ENCODE measurements at regions not wholly inside any gene's neighbourhood (a gene's known extent, or its start where the extent isn't known, plus 50 kb on each side); places are given as distances from the start of the nearest gene placed in this dataset.

GRCh38 chr19:32012206-32012605 lies 333.2 kb upstream of the ZNF507 start:
- Histone ChIP-seq H3K9me3 (ENCODE audit: control insufficient read depth, insufficient read depth, low read depth, low read length) (no peaks in the 10 kb centered on the region), H3K27ac (ENCODE audit: low read depth, low read length) (no peak overlapping the region), H3K4me1 (ENCODE audit: control insufficient read depth, insufficient read depth, low read length) (no peaks in the 10 kb centered on the region), H3K36me3 (ENCODE audit: control insufficient read depth, insufficient read depth, low read length) (no peaks in the 10 kb centered on the region), H3K9ac (ENCODE audit: low read length) (no peak overlapping the region), H3K27me3 (ENCODE audit: control insufficient read depth, insufficient read depth, low read length) (no peaks in the 10 kb centered on the region), H3K4me3 (ENCODE audit: low read depth, low read length) (no peak overlapping the region)

GRCh38 chr19:32012886-32013631 lies 332.4 kb upstream of the ZNF507 start:
- no peak overlapping the region for H3K9ac ChIP-seq (ENCODE audit: low read length)
- no peaks in the 10 kb centered on the region for H3K9me3 ChIP-seq (ENCODE audit: control insufficient read depth, insufficient read depth, low read depth, low read length)

GRCh38 chr19:32017176-32017953 lies 328.0 kb upstream of the ZNF507 start:
- H3K4me3 ChIP-seq (ENCODE audit: low read depth, low read length) = no peak overlapping the region
- H3K9ac ChIP-seq (ENCODE audit: low read length) = no peak overlapping the region
- no peaks in the 10 kb centered on the region for H3K9me3 ChIP-seq (ENCODE audit: control insufficient read depth, insufficient read depth, low read depth, low read length)
- no peaks in the 10 kb centered on the region for H3K36me3 ChIP-seq (ENCODE audit: control insufficient read depth, insufficient read depth, low read length)
- no peaks in the 10 kb centered on the region for H3K27me3 ChIP-seq (ENCODE audit: control insufficient read depth, insufficient read depth, low read length)
- H3K27ac ChIP-seq (ENCODE audit: low read depth, low read length) = no peak overlapping the region
- H3K4me1 ChIP-seq (ENCODE audit: control insufficient read depth, insufficient read depth, low read length) = no peaks in the 10 kb centered on the region

More at GRCh38 chr19:32012886-32013631, 332.4 kb upstream of the ZNF507 start:
- no peaks in the 10 kb centered on the region for H3K27me3 ChIP-seq (ENCODE audit: control insufficient read depth, insufficient read depth, low read length)
- H3K4me1 ChIP-seq (ENCODE audit: control insufficient read depth, insufficient read depth, low read length) = no peaks in the 10 kb centered on the region
- no peak overlapping the region for H3K27ac ChIP-seq (ENCODE audit: low read depth, low read length)
- H3K4me3 ChIP-seq (ENCODE audit: low read depth, low read length) = no peak overlapping the region
- no peaks in the 10 kb centered on the region for H3K36me3 ChIP-seq (ENCODE audit: control insufficient read depth, insufficient read depth, low read length)

- Histone ChIP-seq H3K4me3 (ENCODE audit: low read depth, low read length) (no peak overlapping the region), H3K9ac (ENCODE audit: low read length) (no peak overlapping the region), H3K36me3 (ENCODE audit: control insufficient read depth, insufficient read depth, low read length) (no peaks in the 10 kb centered on the region), H3K9me3 (ENCODE audit: control insufficient read depth, insufficient read depth, low read depth, low read length) (no peaks in the 10 kb centered on the region), H3K27ac (ENCODE audit: low read depth, low read length) (no peak overlapping the region), H3K4me1 (ENCODE audit: control insufficient read depth, insufficient read depth, low read length) (no peaks in the 10 kb centered on the region), H3K27me3 (ENCODE audit: control insufficient read depth, insufficient read depth, low read length) (no peaks in the 10 kb centered on the region)
Measured at GRCh38 chr19:32018014-32018413, 327.4 kb upstream of the ZNF507 start.

- Histone ChIP-seq H3K9me3 (ENCODE audit: control insufficient read depth, insufficient read depth, low read depth, low read length) (no peaks in the 10 kb centered on the region), H3K27ac (ENCODE audit: low read depth, low read length) (no peak overlapping the region), H3K27me3 (ENCODE audit: control insufficient read depth, insufficient read depth, low read length) (no peaks in the 10 kb centered on the region), H3K4me3 (ENCODE audit: low read depth, low read length) (no peak overlapping the region), H3K9ac (ENCODE audit: low read length) (no peak overlapping the region), H3K36me3 (ENCODE audit: control insufficient read depth, insufficient read depth, low read length) (no peaks in the 10 kb centered on the region), H3K4me1 (ENCODE audit: control insufficient read depth, insufficient read depth, low read length) (no peaks in the 10 kb centered on the region)
Measured at GRCh38 chr19:32020538-32020937, 324.9 kb upstream of the ZNF507 start.

GRCh38 chr19:32022044-32022640 lies 323.3 kb upstream of the ZNF507 start:
- Histone ChIP-seq H3K27ac (ENCODE audit: low read depth, low read length) (no peak overlapping the region), H3K4me1 (ENCODE audit: control insufficient read depth, insufficient read depth, low read length) (no peaks in the 10 kb centered on the region), H3K9me3 (ENCODE audit: control insufficient read depth, insufficient read depth, low read depth, low read length) (no peaks in the 10 kb centered on the region), H3K4me3 (ENCODE audit: low read depth, low read length) (no peak overlapping the region), H3K27me3 (ENCODE audit: control insufficient read depth, insufficient read depth, low read length) (no peaks in the 10 kb centered on the region), H3K9ac (ENCODE audit: low read length) (no peak overlapping the region), H3K36me3 (ENCODE audit: control insufficient read depth, insufficient read depth, low read length) (no peaks in the 10 kb centered on the region)

- no peaks in the 10 kb centered on the region for H3K36me3 ChIP-seq (ENCODE audit: control insufficient read depth, insufficient read depth, low read length)
- H3K27me3 ChIP-seq (ENCODE audit: control insufficient read depth, insufficient read depth, low read length) = no peaks in the 10 kb centered on the region
- no peak overlapping the region for H3K4me3 ChIP-seq (ENCODE audit: low read depth, low read length)
- H3K9me3 ChIP-seq (ENCODE audit: control insufficient read depth, insufficient read depth, low read depth, low read length) = no peaks in the 10 kb centered on the region
- H3K9ac ChIP-seq (ENCODE audit: low read length) = no peak overlapping the region
- no peaks in the 10 kb centered on the region for H3K4me1 ChIP-seq (ENCODE audit: control insufficient read depth, insufficient read depth, low read length)
- no peak overlapping the region for H3K27ac ChIP-seq (ENCODE audit: low read depth, low read length)
Measured at GRCh38 chr19:32022731-32023563, 322.5 kb upstream of the ZNF507 start.

- H3K4me1 ChIP-seq (ENCODE audit: control insufficient read depth, insufficient read depth, low read length) = no peaks in the 10 kb centered on the region
- no peaks in the 10 kb centered on the region for H3K27me3 ChIP-seq (ENCODE audit: control insufficient read depth, insufficient read depth, low read length)
- no peaks in the 10 kb centered on the region for H3K9me3 ChIP-seq (ENCODE audit: control insufficient read depth, insufficient read depth, low read depth, low read length)
- no peak overlapping the region for H3K27ac ChIP-seq (ENCODE audit: low read depth, low read length)
- H3K9ac ChIP-seq (ENCODE audit: low read length) = no peak overlapping the region
- H3K4me3 ChIP-seq (ENCODE audit: low read depth, low read length) = no peak overlapping the region
- H3K36me3 ChIP-seq (ENCODE audit: control insufficient read depth, insufficient read depth, low read length) = no peaks in the 10 kb centered on the region
Measured at GRCh38 chr19:32023564-32023832, 321.9 kb upstream of the ZNF507 start.

GRCh38 chr19:32029235-32029634 lies 316.2 kb upstream of the ZNF507 start:
- H3K9ac ChIP-seq (ENCODE audit: low read length) = no peak overlapping the region

GRCh38 chr19:32032561-32032960 lies 312.8 kb upstream of the ZNF507 start:
- H3K9me3 ChIP-seq (ENCODE audit: control insufficient read depth, insufficient read depth, low read depth, low read length) = no peaks in the 10 kb centered on the region
- no peak overlapping the region for H3K4me3 ChIP-seq (ENCODE audit: low read depth, low read length)
- H3K9ac ChIP-seq (ENCODE audit: low read length) = no peak overlapping the region
- H3K27me3 ChIP-seq (ENCODE audit: control insufficient read depth, insufficient read depth, low read length) = no peaks in the 10 kb centered on the region
- peaks cover 8% of the 10 kb centered on the region; the same call in 1 of the 2 replicates for H3K4me1 ChIP-seq (ENCODE audit: control insufficient read depth, insufficient read depth, low read length)
- H3K36me3 ChIP-seq (ENCODE audit: control insufficient read depth, insufficient read depth, low read length) = no peaks in the 10 kb centered on the region
- H3K27ac ChIP-seq (ENCODE audit: low read depth, low read length) = no peak overlapping the region

More at GRCh38 chr19:32029235-32029634, 316.2 kb upstream of the ZNF507 start:
- Histone ChIP-seq H3K27ac (ENCODE audit: low read depth, low read length) (no peak overlapping the region), H3K36me3 (ENCODE audit: control insufficient read depth, insufficient read depth, low read length) (no peaks in the 10 kb centered on the region), H3K4me1 (ENCODE audit: control insufficient read depth, insufficient read depth, low read length) (no peaks in the 10 kb centered on the region), H3K9me3 (ENCODE audit: control insufficient read depth, insufficient read depth, low read depth, low read length) (no peaks in the 10 kb centered on the region), H3K27me3 (ENCODE audit: control insufficient read depth, insufficient read depth, low read length) (no peaks in the 10 kb centered on the region), H3K4me3 (ENCODE audit: low read depth, low read length) (no peak overlapping the region)

Measured in HUES6 (cell line).